GM20000 (cell line): ENCODE measurements at regions not wholly inside any gene's neighbourhood (a gene's known extent, or its start where the extent isn't known, plus 50 kb on each side); places are given as distances from the start of the nearest gene placed in this dataset.
"Not testable (repeated sequence)": the region's sequence is repeated elsewhere in the genome, so short reads cannot be mapped to it uniquely, and the experiment has no call there.

Experiments
- DNase-seq: peaks from one replicate; pipeline ENCODE4 v3.0.0; 2012; ENCODE audit warnings: low spot score
- CTCF ChIP-seq: IDR thresholded peaks from 2 replicates; pipeline ENCODE4 v1.5.1; 2012; ENCODE audit warnings: mild to moderate bottlenecking, control low read depth; ENCODE audit errors: extremely low read depth, missing control alignments

GRCh38 chr2:51293566-51294200, 261.8 kb upstream of the NRXN1 start:
- TF ChIP-seq CTCF, result no peak

GRCh38 chr2:51291762-51292551, 260.0 kb upstream of the NRXN1 start:
- no peak for TF ChIP-seq CTCF
- DNase-seq, result no peak

More at GRCh38 chr2:51293566-51294200, 261.8 kb upstream of the NRXN1 start:
- no peak for DNase-seq

- DNase-seq, result no peak
- no peak for TF ChIP-seq CTCF
Measured at GRCh38 chr2:51290725-51291124, 258.8 kb upstream of the NRXN1 start.

GRCh38 chr2:51289045-51289444, 257.1 kb upstream of the NRXN1 start:
- TF ChIP-seq CTCF, result no peak
- no peak for DNase-seq

GRCh38 chr2:51268191-51268590, 236.3 kb upstream of the NRXN1 start:
- no peak for TF ChIP-seq CTCF
- DNase-seq, result no peak

- no peak for DNase-seq
- no peak for TF ChIP-seq CTCF
Measured at GRCh38 chr2:51265539-51265938, 233.6 kb upstream of the NRXN1 start.

GRCh38 chr2:51263951-51264350, 232.0 kb upstream of the NRXN1 start:
- no peak for TF ChIP-seq CTCF
- no peak for DNase-seq

GRCh38 chr2:51263101-51263500, 231.2 kb upstream of the NRXN1 start:
- not testable (repeated sequence) for DNase-seq
